ENCODE measurements at regions not wholly inside any gene's neighbourhood (a gene's known extent, or its start where the extent isn't known, plus 50 kb on each side); places are given as distances from the start of the nearest gene placed in this dataset.

GRCh38 chr4:12926189-12927066, 557.7 kb downstream of the RAB28 start:
- Histone ChIP-seq H3K9me1 (ENCODE audit: control insufficient read depth, extremely low read depth, insufficient read depth, low read length) (no peaks in the 10 kb centered on the region), H3K27me3 (ENCODE audit: control insufficient read depth, extremely low read depth, insufficient read depth, low read length) (no peaks in the 10 kb centered on the region), H3K4me3 (ENCODE audit: control insufficient read depth in 2 of 3, extremely low read depth in 1 of 3, insufficient read depth in 2 of 3, low read depth in 1 of 3, low read length in 3 of 3) (no peak overlapping the region), H4K20me1 (ENCODE audit: control insufficient read depth, extremely low read depth, insufficient read depth, low read length) (no peaks in the 10 kb centered on the region), H3K4me2 (ENCODE audit: control insufficient read depth, extremely low read depth, insufficient read depth, low read depth, low read length) (no peak overlapping the region), H3K36me3 (ENCODE audit: control insufficient read depth in 2 of 2, extremely low read depth in 1 of 2, insufficient read depth in 2 of 2, low read length in 2 of 2) (no peaks in the 10 kb centered on the region), H2AFZ (ENCODE audit: control insufficient read depth, low read length) (no peak overlapping the region), H3K9me3 (ENCODE audit: control insufficient read depth, low read depth, low read length) (no peaks in the 10 kb centered on the region), H3K4me1 (ENCODE audit: control insufficient read depth, extremely low read depth, insufficient read depth, low read length) (no peaks in the 10 kb centered on the region), H3K27ac (ENCODE audit: control insufficient read depth, insufficient read depth, low read length) (no peak overlapping the region), H3K79me2 (ENCODE audit: control insufficient read depth, insufficient read depth, low read length) (no peaks in the 10 kb centered on the region), H3K9ac (ENCODE audit: control insufficient read depth, extremely low read depth, insufficient read depth, low read length) (no peak overlapping the region)
- FAIRE-seq (no peak), DNase-seq (ENCODE audit: low read depth, low spot score) (no peak)
- TF ChIP-seq EZH2 (IDR thresholded peaks at IDR 0.05; ENCODE audit: low read length) (no peak), CTCF (optimal IDR thresholded peaks at IDR 0.05 in 1 of 3, IDR thresholded peaks at IDR 0.05 in 1 of 3, conservative IDR thresholded peaks at IDR 0.05 in 1 of 3; ENCODE audit: extremely low read depth in 1 of 3, insufficient read depth in 2 of 3, low read length in 3 of 3) (no peak)
- dilution Hi-C loops (cut with MboI; ENCODE audit: extremely low pct_ligation_motif_present, low sequenced_read_pairs) = no loop called here

- H3K27ac ChIP-seq (ENCODE audit: control insufficient read depth, insufficient read depth, low read length) = no peak overlapping the region
- FAIRE-seq (no peak), DNase-seq (ENCODE audit: low read depth, low spot score) (no peak)
- H3K79me2 ChIP-seq (ENCODE audit: control insufficient read depth, insufficient read depth, low read length) = no peaks in the 10 kb centered on the region
- H3K4me3 ChIP-seq (ENCODE audit: control insufficient read depth in 2 of 3, extremely low read depth in 1 of 3, insufficient read depth in 2 of 3, low read depth in 1 of 3, low read length in 3 of 3) = no peak overlapping the region
- no peak overlapping the region for H3K9ac ChIP-seq (ENCODE audit: control insufficient read depth, extremely low read depth, insufficient read depth, low read length)
- H3K9me3 ChIP-seq (ENCODE audit: control insufficient read depth, low read depth, low read length) = no peaks in the 10 kb centered on the region
- H3K9me1 ChIP-seq (ENCODE audit: control insufficient read depth, extremely low read depth, insufficient read depth, low read length) = no peaks in the 10 kb centered on the region
- dilution Hi-C loops (cut with MboI; ENCODE audit: extremely low pct_ligation_motif_present, low sequenced_read_pairs) = no loop called here
- no peaks in the 10 kb centered on the region for H3K4me1 ChIP-seq (ENCODE audit: control insufficient read depth, extremely low read depth, insufficient read depth, low read length)
- H4K20me1 ChIP-seq (ENCODE audit: control insufficient read depth, extremely low read depth, insufficient read depth, low read length) = no peaks in the 10 kb centered on the region
- H2AFZ ChIP-seq (ENCODE audit: control insufficient read depth, low read length) = no peak overlapping the region
- no peak for TF ChIP-seq EZH2 (IDR thresholded peaks at IDR 0.05; ENCODE audit: low read length)
- no peak for TF ChIP-seq CTCF (optimal IDR thresholded peaks at IDR 0.05 in 1 of 3, IDR thresholded peaks at IDR 0.05 in 1 of 3, conservative IDR thresholded peaks at IDR 0.05 in 1 of 3; ENCODE audit: extremely low read depth in 1 of 3, insufficient read depth in 2 of 3, low read length in 3 of 3)
- no peaks in the 10 kb centered on the region for H3K36me3 ChIP-seq (ENCODE audit: control insufficient read depth in 2 of 2, extremely low read depth in 1 of 2, insufficient read depth in 2 of 2, low read length in 2 of 2)
- no peaks in the 10 kb centered on the region for H3K27me3 ChIP-seq (ENCODE audit: control insufficient read depth, extremely low read depth, insufficient read depth, low read length)
- no peak overlapping the region for H3K4me2 ChIP-seq (ENCODE audit: control insufficient read depth, extremely low read depth, insufficient read depth, low read depth, low read length)
Observed at GRCh38 chr4:12924728-12925320, 559.3 kb downstream of the RAB28 start.

All from keratinocyte (primary cell).